ENCODE measurements at regions not wholly inside any gene's neighbourhood (a gene's known extent, or its start where the extent isn't known, plus 50 kb on each side); places are given as distances from the start of the nearest gene placed in this dataset.
"Not testable (repeated sequence)": the region's sequence is repeated elsewhere in the genome, so short reads cannot be mapped to it uniquely, and the experiment has no call there.

GRCh38 chr16:9593440-9593839, 502.0 kb downstream of the HAPSTR1 start:
- DNase-seq (ENCODE audit: low read depth) = no peak

- DNase-seq (ENCODE audit: low read depth) = no peak
These were observed 502.6 kb downstream of the HAPSTR1 start for GRCh38 chr16:9594047-9594446.

- no peak for DNase-seq (ENCODE audit: low read depth)
These were observed 503.5 kb downstream of the HAPSTR1 start for GRCh38 chr16:9594946-9595345.

DNA sequence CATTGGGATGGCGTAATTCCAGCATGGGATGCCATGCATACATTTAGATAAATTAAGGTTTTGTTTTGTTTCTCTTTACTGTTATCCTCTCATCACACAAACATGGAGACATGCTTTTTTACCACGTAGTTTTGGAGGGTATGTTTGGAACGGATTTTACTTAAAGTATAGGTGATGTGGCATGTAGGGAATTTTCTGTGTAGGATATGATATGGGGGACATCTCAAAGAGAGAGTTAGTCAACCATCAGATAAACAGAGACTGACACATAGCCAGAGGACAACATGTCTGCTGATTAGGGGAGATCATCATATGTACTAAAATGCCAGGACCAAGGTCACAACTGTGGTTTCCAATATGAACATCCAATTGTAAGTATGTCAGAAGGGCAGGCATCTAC, 503.9 kb downstream of the HAPSTR1 start:
- DNase-seq (ENCODE audit: low read depth) = no peak

DNA sequence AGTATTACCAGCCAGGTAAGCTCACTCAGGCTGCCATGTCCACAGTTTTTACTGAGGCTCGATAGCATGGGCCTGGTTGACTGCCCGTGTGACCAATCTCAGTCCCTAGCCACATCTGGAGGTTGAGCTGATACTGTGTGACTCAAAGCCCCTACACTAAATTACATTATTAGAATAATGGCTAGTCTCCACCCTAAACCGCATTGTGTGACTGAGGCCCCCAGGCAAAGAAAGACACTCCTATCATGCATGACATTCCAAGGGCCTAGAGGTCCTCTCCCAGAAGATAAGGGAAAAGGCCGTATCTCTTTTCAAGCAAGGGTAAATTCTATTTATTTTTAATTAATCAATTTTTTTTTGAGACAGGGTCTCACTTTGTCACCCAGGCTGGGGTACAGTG, 505.3 kb downstream of the HAPSTR1 start:
- DNase-seq (ENCODE audit: low read depth) = no peak

- DNase-seq (ENCODE audit: low read depth) = no peak
These were observed 506.7 kb downstream of the HAPSTR1 start for GRCh38 chr16:9597967-9598730.

GRCh38 chr16:9598731-9599083, 507.3 kb downstream of the HAPSTR1 start:
- DNase-seq (ENCODE audit: low read depth) = no peak

DNA sequence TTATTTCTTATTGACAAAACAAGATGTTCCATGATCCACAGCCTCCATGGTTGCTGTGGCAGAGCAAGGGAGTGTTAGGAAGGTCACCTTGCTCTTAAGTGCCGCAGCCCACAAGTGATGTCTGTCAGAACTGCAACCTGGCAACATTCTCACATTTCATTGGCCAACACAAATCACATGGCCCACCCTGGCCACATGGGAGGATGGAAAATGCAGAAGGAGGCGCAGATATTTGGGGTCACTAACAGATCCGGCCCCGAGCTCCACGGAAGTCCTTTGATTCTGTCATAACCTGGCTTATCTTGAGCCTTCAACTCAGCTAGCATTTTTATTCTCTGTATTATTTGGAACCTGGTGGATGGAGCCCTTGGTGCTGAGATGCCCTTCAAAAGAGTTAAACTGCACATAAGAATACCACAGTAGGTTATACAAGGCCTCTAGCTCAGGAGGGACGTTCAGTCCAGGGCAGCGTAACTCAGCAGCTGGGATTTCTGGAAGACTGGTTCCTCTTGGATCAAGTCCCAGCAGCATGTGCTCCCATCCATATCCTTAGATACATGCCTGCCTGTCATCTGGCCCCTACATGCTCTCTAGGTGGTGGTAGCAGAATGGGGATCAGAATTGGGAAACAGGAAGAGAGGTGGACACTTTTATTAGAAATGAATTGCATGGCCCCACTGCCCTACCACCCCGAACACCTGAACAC, 508.1 kb downstream of the HAPSTR1 start:
- no peak for DNase-seq (ENCODE audit: low read depth)

DNA sequence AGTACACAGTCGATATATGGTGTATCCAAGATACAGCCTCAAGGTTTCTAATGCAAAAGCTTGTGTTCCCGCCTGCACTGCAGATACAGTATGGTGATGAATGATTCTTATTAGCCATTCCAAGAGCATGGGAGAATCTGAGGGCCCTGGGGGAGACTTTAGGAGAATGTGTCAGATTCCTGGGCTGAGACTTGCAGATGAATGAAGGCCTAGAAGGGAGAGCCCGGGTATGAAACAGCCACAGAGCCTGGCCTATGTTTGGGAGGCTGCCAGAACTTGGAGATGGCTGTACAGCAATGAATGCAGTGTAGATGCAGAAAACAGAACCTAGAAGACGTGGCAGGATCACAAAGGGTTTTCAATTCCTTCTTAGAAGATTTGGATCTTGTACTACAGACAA, 510.7 kb downstream of the HAPSTR1 start:
- DNase-seq (ENCODE audit: low read depth) = no peak

GRCh38 chr16:9603316-9603715, 511.9 kb downstream of the HAPSTR1 start:
- no peak for DNase-seq (ENCODE audit: low read depth)

GRCh38 chr16:9607515-9608230, 516.2 kb downstream of the HAPSTR1 start:
- DNase-seq (ENCODE audit: low read depth) = no peak

GRCh38 chr16:9610727-9611126, 519.3 kb downstream of the HAPSTR1 start:
- no peak for DNase-seq (ENCODE audit: low read depth)

- peak; percentile 19 for DNase-seq (ENCODE audit: low read depth)
These were observed 520.8 kb downstream of the HAPSTR1 start for GRCh38 chr16:9612267-9612666.

GRCh38 chr16:9614389-9614788, 522.9 kb downstream of the HAPSTR1 start:
- no peak for DNase-seq (ENCODE audit: low read depth)

DNA sequence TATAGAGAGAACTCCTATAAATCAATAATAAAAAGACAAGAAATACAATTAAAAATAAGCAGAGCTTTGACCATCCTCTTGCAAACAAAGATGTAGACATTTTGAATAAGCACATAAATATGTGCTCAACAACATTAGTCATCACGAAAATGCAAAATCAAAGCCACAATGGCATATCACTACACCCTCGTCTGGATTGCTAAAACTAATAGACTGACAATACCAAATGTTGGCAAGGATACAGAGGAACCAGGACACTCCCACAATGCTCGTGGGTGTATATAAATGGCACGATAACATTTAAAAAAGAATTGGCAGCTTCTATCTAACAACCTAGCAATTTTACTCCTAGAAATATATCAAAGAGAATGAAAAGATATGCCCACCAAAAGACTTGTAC, 530.8 kb downstream of the HAPSTR1 start:
- DNase-seq (ENCODE audit: low read depth) = no peak

GRCh38 chr16:9625122-9625521, 533.7 kb downstream of the HAPSTR1 start:
- DNase-seq (ENCODE audit: low read depth) = no peak

GRCh38 chr16:9627427-9627826, 536.0 kb downstream of the HAPSTR1 start:
- DNase-seq (ENCODE audit: low read depth) = no peak

GRCh38 chr16:9630119-9630518, 538.7 kb downstream of the HAPSTR1 start:
- DNase-seq (ENCODE audit: low read depth) = no peak

DNA sequence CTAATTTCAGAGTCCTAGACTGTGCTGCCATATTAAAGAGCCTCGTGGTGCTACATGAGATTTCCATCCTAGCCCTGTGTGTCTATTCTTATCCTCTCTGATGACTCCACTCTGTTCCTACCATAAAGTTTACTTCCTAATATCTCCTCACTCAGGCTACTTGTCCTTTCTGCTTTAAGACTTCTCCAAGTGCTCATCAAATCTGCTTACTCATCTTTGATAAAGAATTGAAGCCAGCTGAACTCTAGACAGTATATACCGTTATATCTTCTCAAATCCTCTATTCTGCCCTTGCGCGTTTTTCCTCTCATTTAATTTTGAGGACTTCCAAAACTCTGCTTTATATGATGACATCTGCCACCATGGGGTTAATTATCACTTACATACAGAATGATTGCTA, 539.5 kb downstream of the HAPSTR1 start:
- no peak for DNase-seq (ENCODE audit: low read depth)

GRCh38 chr16:9633844-9634243, 542.4 kb downstream of the HAPSTR1 start:
- DNase-seq (ENCODE audit: low read depth) = no peak

GRCh38 chr16:9635150-9635720, 543.8 kb downstream of the HAPSTR1 start:
- DNase-seq (ENCODE audit: low read depth) = not testable (repeated sequence)

- no peak for DNase-seq (ENCODE audit: low read depth)
These were observed 538.0 kb downstream of the GRIN2A start for GRCh38 chr16:9644258-9644657.

- no peak for DNase-seq (ENCODE audit: low read depth)
These were observed 536.3 kb downstream of the GRIN2A start for GRCh38 chr16:9645911-9646310.

All from non-pigmented ciliary epithelial cell (primary cell).